ENCODE measurements at regions not wholly inside any gene's neighbourhood (a gene's known extent, or its start where the extent isn't known, plus 50 kb on each side); places are given as distances from the start of the nearest gene placed in this dataset.

- no peak for DNase-seq
Observed at GRCh38 chr4:24417206-24417605, 167.1 kb downstream of the DHX15 start.

DNA sequence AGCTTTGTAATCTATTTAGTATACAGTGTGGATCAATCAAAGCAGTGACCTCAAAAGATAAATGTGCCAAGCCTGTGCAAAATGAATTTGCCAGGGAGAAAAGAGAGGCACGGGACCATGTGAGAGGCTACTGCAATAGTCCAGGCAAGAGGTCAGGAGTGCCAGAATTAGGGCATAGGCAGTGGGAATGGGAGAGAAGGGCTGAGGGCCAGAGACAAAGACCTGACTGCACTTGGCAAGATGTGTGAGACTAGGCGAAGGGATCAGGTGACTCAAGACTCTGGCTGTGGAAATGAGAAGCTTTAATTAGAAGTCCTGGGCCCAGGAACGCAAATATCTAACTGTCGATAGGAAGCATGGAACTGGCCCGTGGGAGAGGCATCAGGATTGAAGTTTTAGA, 168.1 kb downstream of the DHX15 start:
- no peak for DNase-seq

DNA sequence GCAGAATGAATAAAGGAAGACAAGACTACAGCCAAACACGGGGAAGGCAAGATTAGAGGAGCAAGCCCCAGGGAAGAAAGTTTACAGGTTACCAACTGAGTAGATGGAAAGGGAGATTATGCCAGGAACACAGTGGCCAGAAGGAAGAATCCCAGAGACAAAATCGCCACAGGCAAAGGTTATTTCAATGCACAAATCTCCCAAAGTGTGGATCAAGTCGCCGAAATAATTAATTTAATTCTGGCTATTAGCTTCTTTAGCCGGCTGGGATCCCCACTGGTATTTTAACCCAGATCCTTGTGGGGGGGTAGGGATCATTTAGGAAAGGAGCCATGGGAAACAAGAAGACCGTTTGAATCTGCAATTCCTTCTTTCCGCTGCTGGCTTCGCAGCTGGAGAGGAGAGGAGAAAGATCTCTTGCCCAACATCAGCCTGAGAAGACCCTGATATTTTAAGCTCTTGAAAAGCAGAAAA, 171.0 kb downstream of the DHX15 start:
- DNase-seq: no peak

GRCh38 chr4:24411806-24412205, 172.5 kb downstream of the DHX15 start:
- DNase-seq: no peak

GRCh38 chr4:24411299-24411698, 173.1 kb downstream of the DHX15 start:
- no peak for DNase-seq

GRCh38 chr4:24408640-24409039, 175.7 kb downstream of the DHX15 start:
- DNase-seq: no peak

DNA sequence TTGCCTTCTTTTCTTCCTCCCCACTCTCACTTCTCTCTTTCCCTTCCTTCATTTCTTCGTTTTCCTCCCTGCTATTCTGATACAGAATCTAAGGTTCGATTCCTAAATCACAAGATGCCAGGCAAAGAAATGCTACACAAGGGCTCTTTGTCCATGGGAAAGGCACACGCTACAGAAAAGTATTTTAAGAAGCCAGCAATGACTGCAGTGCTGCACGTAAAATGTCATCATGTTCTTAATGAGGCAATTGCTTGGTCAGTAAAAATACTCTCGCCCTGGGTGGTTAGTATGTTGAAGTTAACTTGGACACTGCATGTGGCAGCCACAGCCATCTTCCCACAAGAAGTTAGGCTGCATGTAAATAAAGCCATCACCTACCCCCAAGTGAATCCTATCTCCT, 178.4 kb downstream of the DHX15 start:
- DNase-seq: no peak

DNA sequence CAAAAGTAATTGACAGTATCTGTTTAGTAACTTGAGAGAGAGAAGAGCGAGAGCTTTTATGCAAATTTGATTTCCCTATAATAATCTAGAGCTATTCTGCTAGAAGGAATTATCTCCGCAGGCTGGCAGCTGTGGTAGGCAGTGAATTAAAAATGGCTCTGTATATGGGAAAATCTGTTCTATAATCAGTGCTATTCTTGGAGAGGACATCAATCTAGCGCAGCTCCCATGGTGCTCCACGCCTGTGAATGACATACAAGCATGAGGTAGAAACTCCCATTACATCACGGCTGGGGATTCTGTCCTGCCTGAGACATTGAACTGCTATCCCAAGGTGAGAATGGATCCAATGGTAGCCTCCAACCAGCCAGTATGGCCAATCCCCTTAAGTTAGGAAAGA, 179.0 kb downstream of the DHX15 start:
- DNase-seq: no peak

- no peak for DNase-seq
Observed at GRCh38 chr4:24404281-24404680, 180.1 kb downstream of the DHX15 start.

- DNase-seq: no peak
Observed at GRCh38 chr4:24403265-24403664, 181.1 kb downstream of the DHX15 start.

DNA sequence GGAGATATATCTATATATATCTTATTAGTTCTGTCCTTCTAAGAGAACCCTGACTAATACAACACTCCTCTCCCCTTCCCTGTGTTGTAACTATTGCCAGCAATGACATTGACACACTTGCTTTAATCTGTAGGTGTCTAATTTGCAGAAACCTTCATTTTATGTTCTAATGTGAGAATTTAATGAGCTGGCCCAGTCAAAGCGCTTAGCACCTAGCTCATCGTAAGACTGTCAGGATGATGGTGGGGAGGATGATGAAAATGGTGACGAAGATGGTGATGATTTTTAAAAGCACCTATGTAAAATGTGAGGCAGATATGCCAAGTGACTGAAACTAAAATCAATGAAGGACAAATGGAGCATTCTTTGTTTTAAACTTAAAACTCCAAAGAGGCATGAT, 183.8 kb downstream of the DHX15 start:
- no peak for DNase-seq

DNA sequence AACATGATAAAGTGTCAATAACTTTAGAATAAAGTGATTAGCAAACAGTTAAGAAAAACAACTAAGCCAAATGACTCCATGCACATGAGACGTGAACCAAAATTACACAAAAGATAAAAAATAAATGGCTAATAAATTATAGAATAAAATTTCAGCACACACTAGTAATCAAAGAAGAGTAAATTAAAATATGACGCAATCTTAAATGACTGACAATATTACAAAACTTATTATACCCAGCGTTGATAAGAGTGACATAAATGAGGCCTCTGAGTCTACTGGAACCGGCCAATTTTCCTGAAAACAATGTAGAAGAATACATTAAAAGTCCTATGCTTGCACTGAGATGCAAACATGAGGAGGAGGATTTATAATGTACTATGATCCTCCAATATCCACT, 187.4 kb downstream of the DHX15 start:
- DNase-seq: no peak

- DNase-seq: no peak
Observed at GRCh38 chr4:24395937-24396336, 188.4 kb downstream of the DHX15 start.

DNA sequence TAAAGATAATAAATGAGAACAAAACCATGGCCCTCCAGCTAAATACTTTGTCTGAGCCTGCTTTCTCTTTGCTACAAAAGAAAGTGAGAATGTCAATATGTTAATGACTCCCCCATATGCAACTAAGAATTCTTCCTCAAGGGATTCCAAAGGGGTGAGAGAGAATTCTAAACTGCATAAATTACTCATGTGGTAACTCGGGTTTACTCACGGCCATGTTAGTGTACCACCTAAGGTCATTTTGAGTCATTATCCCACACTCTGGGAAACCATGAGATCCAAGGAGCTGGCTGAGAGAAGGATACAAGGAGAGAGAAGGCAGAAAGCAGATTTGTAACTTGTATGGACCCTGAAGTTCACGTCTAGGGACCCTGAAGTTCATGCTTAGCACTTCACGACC, 190.3 kb downstream of the DHX15 start:
- DNase-seq: no peak

GRCh38 chr4:24392613-24393012, 191.7 kb downstream of the DHX15 start:
- no peak for DNase-seq

DNA sequence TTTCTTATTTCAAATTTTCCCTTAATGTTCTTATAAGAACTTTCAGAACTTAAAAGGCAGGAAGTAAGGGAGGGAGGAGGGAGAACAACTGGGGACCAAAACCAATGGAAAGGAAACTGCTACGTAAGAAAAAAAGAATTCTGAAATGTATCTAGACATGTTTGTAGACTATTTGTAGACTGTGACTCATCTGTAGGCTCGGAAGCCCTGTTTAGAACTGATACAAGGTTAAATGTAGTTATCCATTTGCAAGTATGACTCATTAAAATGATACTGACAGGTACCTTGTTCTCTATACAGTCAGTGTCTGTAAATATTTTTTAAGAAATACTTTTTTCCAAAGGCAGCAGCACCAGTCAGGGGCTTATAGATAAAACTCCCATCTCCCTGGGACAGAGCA, 202.0 kb downstream of the DHX15 start:
- DNase-seq: no peak

GRCh38 chr4:24380957-24381665, 203.2 kb downstream of the DHX15 start:
- DNase-seq: no peak

DNA sequence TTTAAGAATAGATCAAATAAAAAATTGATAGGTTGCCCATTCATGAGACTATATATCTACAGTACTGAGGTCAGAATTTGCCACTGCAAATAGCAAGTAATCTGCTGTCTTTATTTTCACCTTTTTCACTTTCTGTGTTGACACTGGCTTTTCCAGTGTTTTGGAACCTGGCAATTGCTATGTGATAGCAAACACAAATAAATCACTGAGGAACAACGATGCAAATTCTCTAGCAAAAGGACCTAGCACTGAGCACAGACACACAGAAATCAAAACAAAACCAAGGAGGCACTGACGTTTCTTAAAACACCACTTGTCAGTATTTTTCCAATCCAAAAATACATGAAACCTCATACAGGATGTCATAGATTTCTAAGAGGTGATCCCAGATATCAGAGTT, 210.7 kb downstream of the DHX15 start:
- no peak for DNase-seq

GRCh38 chr4:24372881-24373280, 211.5 kb downstream of the DHX15 start:
- no peak for DNase-seq

DNA sequence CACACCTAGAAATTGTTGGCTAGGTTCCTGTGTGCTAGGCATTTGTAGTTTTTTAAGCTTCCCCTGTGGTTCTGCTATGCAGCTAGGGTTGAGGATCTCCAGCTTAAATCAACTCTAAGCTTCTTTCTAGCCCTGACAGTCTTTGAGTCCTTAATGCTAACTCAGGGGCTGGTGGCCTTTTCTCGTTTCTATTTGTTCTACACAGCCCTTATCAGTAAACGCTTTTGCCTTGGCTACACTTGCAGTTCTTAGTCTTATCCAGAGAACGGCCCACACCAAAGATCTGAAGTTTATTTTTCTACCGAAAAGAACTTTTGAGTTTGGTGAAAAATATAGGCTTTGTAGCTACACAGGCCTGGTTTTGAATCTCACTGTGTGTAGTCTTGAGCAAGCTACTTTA, 212.0 kb downstream of the DHX15 start:
- DNase-seq: no peak

GRCh38 chr4:24370421-24370820, 213.9 kb downstream of the DHX15 start:
- DNase-seq: no peak

- no peak for DNase-seq
Observed at GRCh38 chr4:24369507-24370029, 214.8 kb downstream of the DHX15 start.

- DNase-seq: no peak
Observed at GRCh38 chr4:24368801-24369200, 215.6 kb downstream of the DHX15 start.

- DNase-seq: no peak
Observed at GRCh38 chr4:24364852-24365251, 219.5 kb downstream of the DHX15 start.

- no peak for DNase-seq
Observed at GRCh38 chr4:24364249-24364648, 220.1 kb downstream of the DHX15 start.

All from NCI-H1436 (cell line).